GM18909 (cell line): ENCODE measurements at regions not wholly inside any gene's neighbourhood (a gene's known extent, or its start where the extent isn't known, plus 50 kb on each side); places are given as distances from the start of the nearest gene placed in this dataset.
"Not testable (repeated sequence)": the region's sequence is repeated elsewhere in the genome, so short reads cannot be mapped to it uniquely, and the experiment has no call there.

Source experiments
- ATAC-seq: cut with Tn5 transposase; IDR thresholded peaks from one replicate; pipeline ENCODE4 v1.9.1; 2021; ENCODE audit warnings: mild to moderate bottlenecking; ENCODE audit not compliant: unreplicated experiment, poor library complexity

DNA sequence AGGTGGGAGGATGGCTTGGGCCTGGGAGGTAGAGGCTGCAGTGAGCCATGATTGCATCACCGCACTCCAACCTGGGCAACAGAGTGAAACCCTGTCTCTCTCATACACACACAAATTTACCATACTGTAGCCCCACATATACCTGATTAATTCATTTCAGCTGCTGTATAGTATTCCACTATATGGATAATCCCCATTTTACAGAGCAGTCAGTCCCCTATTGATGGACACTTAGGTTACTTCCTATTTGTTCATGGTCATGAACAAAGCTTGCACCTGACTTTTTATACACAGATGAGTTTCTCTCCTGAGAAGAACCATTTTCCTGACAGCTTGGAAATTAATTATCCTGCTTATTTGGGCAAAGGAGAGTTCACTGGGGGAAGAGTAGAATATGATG lies 59.2 kb downstream of the EMX2 start:
- ATAC-seq = no peak

DNA sequence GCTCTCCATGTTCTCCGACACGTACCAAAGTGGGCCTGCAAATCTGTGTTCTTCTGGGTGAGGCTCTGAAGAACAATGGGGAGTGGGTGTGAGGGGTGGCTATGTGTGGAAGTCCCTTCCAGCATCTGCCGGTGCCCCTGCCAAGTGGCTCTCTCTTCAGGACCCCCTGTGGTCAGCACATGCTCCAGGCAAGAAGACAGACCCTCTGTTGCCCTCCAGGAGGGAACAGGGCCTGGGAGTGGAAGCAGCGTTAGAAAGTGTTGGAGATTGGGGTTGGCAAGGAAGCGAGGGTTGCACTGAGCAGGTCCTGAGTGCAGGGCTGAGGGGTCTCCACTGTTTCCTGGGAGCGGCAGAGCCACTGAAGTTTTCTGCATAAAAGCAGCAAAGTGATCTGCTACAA lies 60.5 kb downstream of the EMX2 start:
- no peak for ATAC-seq

GRCh38 chr10:117603726-117604125 lies 61.2 kb downstream of the EMX2 start:
- no peak for ATAC-seq

DNA sequence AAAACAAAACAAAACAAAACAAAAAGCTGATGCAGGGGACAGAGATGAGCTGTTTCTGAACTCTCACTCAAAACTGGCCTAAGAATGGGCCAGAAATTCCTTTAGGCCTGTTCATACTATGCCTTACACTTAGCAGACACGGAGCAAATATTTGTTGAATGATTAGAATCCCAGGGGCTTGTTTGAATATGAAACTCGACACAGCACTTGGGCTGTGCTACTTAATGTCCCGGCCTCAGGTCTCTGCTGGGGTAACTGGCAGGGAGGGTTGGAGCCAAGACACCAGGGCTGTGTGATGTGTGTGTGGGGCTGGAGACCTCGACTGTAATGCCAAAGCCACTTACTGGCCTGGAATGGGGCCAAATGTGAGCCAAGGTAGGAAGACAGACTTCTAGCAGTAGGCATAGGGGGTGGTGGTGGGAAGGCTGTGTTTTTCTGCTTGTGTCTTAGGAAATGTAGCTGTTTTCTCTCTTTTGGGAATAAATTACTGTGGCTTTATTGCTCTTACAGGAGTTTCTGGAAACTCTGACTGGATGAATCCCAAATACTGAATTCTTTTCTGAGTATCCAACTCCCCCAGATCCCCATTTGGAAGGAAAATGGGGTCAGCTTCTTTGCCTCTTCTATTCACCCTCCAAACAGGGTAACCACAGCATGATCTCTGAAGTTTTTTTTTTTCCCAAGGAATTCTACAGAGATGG lies 66.7 kb downstream of the EMX2 start:
- no peak for ATAC-seq

DNA sequence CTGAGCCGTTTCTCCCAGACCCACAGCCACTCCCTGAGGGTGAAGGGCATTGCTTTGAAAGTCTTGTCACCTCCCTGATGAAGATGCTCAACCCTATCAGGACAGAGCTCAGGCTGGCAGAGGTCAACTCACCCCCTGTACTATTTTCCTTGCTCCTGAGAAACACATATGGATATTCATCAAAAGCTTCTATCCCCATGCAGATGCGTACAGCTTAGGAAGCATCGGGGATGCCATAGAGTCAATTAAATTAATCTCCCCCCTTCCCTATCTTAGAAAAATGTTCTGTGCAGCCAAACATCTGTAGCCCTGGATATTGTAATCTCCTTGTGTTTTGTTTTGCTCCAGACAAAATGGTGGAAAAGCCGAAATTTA lies 67.2 kb downstream of the EMX2 start:
- ATAC-seq = no peak

DNA sequence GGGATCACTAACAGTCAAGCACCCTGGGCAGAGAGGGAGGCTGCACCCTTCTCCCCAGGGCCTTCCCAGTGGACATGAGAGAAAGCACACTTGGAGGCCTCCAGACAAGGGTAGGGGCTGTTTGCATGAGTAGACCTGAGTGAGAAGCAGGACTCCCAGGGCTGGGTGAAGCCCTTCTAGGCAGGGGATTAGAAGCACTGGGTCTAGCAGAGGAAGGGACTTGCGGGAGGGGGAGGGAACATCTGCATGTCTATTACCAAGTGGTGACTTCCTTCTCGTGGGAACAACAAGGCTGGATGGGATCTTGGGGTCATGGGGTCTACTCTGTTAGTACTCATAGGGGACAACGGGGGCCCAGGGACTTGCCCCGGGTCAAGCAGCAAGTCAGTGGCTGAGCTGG lies 67.8 kb downstream of the EMX2 start:
- ATAC-seq = no peak

DNA sequence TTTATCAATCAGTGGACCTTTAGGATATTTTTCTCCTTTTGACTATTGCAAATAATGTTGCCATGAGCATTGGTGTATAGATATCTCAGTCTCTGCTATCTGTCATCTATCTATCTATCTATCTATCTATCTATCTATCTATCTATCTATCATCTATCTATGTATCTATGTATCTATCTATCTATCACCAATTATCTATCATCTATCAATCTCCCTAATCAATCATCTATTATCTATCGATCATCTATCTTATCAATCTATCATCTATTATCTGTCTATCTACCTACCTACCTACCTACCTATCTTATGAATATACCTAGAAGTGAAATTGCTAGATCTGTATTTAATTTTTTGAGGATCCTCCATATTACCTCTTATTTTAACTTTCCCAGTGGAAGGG lies 69.6 kb downstream of the EMX2 start:
- ATAC-seq = no peak

GRCh38 chr10:117615649-117616048 lies 73.1 kb downstream of the EMX2 start:
- ATAC-seq = no peak

GRCh38 chr10:117616179-117616578 lies 73.6 kb downstream of the EMX2 start:
- no peak for ATAC-seq

DNA sequence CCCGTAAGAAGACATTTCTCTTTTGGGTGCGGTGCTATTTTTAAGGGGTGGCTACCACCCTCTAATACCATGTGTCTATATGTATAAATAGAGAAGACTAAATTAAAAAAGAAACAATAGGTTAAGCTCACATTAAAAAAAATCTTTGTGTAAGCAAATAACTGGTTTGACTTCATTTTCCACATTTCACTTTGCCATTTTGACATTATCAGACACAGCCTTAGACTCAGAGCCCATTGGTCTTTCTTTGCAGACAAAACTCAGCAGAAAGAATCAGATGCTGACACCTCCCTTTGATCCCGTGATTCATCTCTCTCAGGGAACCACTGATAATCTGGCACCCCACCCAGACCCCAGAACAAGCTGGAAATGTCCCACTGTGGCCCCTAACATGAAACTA lies 74.5 kb downstream of the EMX2 start:
- no peak for ATAC-seq

DNA sequence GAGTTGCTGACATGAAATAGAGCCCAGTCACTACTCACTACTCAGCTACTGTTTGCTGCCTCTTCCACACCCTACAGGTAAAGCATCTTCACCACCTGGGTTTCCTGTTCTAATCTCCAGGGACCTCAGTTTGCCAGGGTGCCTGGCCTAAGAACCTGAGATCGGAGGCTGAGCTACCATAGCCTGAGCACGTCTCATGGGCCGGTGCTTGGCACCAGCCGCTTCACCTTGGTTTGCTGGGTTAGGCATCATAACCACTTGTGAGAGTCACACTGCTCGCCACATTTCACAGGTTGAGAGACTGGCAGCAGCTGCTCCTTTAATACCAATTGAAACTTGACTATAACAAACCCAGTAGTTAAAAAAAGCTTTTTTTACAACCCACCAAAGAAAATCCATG lies 75.1 kb downstream of the EMX2 start:
- no peak for ATAC-seq

DNA sequence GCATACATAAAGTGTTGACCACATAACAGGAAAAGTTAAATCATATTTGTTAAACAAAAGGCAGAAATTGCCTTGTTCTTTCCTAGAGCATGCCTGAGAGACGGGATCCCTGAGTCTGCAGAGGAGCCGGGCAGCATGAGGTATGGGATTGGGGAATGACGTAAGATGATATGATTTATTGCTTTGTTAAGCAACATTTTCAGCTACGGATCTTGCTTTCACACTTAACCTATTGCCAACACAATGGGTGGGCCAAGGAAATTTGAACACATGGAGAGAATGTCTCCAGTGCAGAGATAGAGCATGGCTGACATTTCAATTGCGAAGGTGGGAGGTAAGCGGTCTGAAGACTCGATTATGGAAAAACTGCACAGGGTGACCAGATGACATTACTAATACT lies 76.7 kb downstream of the EMX2 start:
- no peak for ATAC-seq

DNA sequence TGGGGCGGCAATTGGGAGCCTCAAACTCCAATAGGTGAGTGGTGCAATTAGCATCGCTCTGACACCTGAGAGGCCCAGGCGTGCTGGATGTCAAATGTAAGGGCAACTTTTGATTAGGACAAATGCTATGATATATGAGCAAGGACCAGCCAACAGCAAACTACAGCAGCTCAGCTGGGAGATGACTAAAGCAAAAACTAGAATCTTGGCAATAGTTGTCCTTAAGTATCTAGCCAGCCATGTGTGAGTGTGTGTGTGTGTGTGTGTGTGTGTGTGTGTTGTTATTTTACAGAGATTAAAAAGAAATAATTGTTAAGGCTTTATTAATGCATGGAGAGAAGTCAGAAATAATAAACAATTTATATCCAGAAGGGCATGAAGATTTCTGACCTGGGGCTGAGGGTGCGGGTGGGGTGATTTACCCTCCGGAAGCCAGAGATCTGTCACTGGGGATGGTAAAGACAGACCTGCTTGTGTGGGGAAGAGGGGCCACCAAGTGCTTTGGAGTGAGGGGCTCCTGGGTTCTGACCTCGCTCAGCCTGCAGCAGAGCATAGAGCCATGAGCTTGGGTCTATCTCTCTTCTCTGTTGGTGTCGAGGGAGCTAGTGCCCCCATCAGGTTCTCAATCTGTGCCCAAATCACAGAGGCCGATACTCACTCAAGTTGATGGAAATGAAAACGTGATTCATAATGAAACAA lies 77.3 kb downstream of the EMX2 start:
- no peak for ATAC-seq

DNA sequence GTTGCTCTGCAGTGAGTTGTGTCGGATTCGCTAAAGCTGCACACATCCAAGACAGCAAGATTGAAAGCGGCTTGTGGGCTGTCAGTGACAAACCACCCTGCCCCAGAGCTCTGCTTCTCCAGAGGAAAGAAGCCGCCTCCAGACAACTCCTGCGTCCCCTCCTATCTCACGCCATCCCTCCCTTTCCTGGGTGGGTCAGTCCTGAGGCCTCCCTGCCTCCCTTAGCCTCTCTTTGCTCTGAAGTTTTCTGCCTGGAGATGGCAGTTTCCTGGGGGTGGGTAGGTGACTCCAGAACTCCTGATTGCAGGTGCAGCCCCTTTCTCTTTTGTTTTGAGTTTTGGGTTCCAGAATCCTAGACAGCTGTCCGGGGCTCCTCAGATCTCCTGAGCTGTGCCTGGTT lies 78.7 kb downstream of the EMX2 start:
- no peak for ATAC-seq

- ATAC-seq = no peak
Observed at GRCh38 chr10:117621795-117622420, 79.4 kb downstream of the EMX2 start.

- no peak for ATAC-seq
Observed at GRCh38 chr10:117622471-117623184, 80.1 kb downstream of the EMX2 start.

GRCh38 chr10:117626228-117626627 lies 83.7 kb downstream of the EMX2 start:
- ATAC-seq = no peak

DNA sequence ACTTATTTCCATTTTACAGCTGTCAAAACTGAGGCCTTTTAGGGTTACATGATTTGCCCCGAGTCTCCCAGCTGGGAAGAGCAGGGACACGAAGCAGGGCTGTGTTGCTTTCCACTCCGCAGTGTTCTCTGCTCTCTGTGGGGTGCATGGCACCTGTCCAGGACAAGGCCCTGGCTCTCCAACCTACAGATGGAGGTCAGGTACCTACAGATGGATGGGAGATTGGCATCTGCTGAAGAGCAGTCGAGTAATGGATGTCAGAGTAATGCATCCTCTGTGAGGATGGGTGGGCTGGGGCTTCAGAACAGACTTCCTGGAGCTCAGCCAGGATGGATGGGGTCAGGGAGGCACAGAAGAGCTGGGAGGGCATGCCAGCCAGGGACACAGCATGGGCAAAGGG lies 85.0 kb downstream of the EMX2 start:
- ATAC-seq = no peak

- ATAC-seq = not testable (repeated sequence)
Observed at GRCh38 chr10:117629717-117630116, 87.2 kb downstream of the EMX2 start.

GRCh38 chr10:117631276-117632145 lies 89.0 kb downstream of the EMX2 start:
- no peak for ATAC-seq
